ENCODE measurements at regions not wholly inside any gene's neighbourhood (a gene's known extent, or its start where the extent isn't known, plus 50 kb on each side); places are given as distances from the start of the nearest gene placed in this dataset.

GRCh38 chr1:106969731-106970130 lies 86.7 kb upstream of the PRMT6 start:
- Histone ChIP-seq H3K27me3 (ENCODE audit: insufficient read depth, low read depth) (no peaks in the 10 kb centered on the region), H3K27ac (no peak overlapping the region), H4K20me1 (ENCODE audit: insufficient read depth) (no peaks in the 10 kb centered on the region), H3F3A (ENCODE audit: insufficient read depth, low read depth) (no peaks in the 10 kb centered on the region), H3K9me3 (ENCODE audit: insufficient read depth, low read depth) (no peaks in the 10 kb centered on the region), H3K4me3 (no peak overlapping the region), H3K9me2 (ENCODE audit: insufficient read depth) (no peaks in the 10 kb centered on the region), H3K4me1 (replicated peaks; ENCODE audit: insufficient read depth) (no peaks in the 10 kb centered on the region), H3K4me2 (no peak overlapping the region), H3K36me3 (ENCODE audit: low read depth) (no peaks in the 10 kb centered on the region), H3K79me2 (ENCODE audit: low read depth) (no peaks in the 10 kb centered on the region), H2AFZ (no peak overlapping the region)
- ChIA-PET POLR2A (ENCODE audit: unreplicated experiment) (no interaction called here), CTCF (no interaction called here)
- no peak for DNase-seq
- BruUV-seq (replicated peaks): no TSS peak
- no peak for TF ChIP-seq EZH2 (IDR thresholded peaks at IDR 0.05; ENCODE audit: low read depth)
- no peak for TF ChIP-seq CTCF (conservative IDR thresholded peaks at IDR 0.05)
- intact Hi-C loops (cut with micrococcal nuclease; ENCODE audit: unreplicated experiment): no loop called here

DNA sequence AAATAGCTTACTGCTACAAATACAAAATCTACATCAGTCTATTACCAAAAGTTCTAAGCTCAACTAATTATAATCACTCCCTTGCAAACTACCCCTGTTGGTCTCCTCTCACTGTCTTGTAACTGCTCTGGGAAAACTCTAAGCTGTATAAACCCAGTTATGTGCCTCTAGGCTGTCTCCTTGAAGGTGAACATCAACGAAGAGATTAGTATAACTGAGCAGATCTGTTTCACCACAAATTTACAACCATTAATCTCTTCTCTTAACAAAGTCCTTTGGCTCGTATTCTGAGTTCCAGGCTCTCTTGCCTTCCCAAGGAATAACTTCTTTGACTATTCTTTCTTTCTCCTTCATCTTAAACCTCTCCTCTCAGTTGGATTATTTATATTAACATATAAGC lies 84.4 kb upstream of the PRMT6 start:
- Histone ChIP-seq H3K4me2 (no peak overlapping the region), H3K27me3 (ENCODE audit: insufficient read depth, low read depth) (no peaks in the 10 kb centered on the region), H3F3A (ENCODE audit: insufficient read depth, low read depth) (no peaks in the 10 kb centered on the region), H3K9me3 (ENCODE audit: insufficient read depth, low read depth) (no peaks in the 10 kb centered on the region; the same call in 1 of the 2 replicates), H2AFZ (0 out of 2 replicates have a peak overlapping the region, but pooled peaks have one; percentile 2), H3K9me2 (ENCODE audit: insufficient read depth) (no peaks in the 10 kb centered on the region), H3K79me2 (ENCODE audit: low read depth) (no peaks in the 10 kb centered on the region), H4K20me1 (ENCODE audit: insufficient read depth) (no peaks in the 10 kb centered on the region), H3K36me3 (ENCODE audit: low read depth) (no peaks in the 10 kb centered on the region), H3K27ac (no peak overlapping the region), H3K4me1 (replicated peaks; ENCODE audit: insufficient read depth) (no peaks in the 10 kb centered on the region), H3K4me3 (no peak overlapping the region)
- intact Hi-C loops (cut with micrococcal nuclease; ENCODE audit: unreplicated experiment): no loop called here
- CTCF ChIA-PET: no interaction called here
- POLR2A ChIA-PET (ENCODE audit: unreplicated experiment): no interaction called here
- TF ChIP-seq EZH2 (IDR thresholded peaks at IDR 0.05; ENCODE audit: low read depth) (no peak), CTCF (conservative IDR thresholded peaks at IDR 0.05) (no peak)
- DNase-seq: no peak
- no TSS peak for BruUV-seq (replicated peaks)

DNA sequence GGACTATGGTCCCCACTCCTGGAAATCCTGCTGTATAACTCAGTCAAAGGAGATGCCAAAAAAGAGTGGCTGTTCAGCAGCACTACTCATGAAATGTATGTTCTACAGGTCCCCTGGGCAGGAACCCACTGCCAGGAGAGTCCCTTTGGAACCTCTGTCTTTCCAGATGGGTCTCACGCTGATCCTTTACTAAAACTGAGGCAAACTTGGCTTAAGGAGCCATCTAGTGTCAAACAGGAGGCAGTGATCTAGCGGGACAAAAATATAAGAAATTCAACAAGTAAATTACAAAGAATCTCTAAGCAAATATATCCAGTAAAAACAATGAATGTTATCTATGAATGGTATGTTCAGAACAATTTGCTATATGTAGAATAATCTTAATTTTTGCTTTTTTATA lies 80.5 kb upstream of the PRMT6 start:
- CTCF ChIA-PET: no interaction called here
- H3K4me3 ChIP-seq: no peak overlapping the region
- no peaks in the 10 kb centered on the region; the same call in 1 of the 2 replicates for H3K9me3 ChIP-seq (ENCODE audit: insufficient read depth, low read depth)
- intact Hi-C loops (cut with micrococcal nuclease; ENCODE audit: unreplicated experiment): no loop called here
- H3K4me1 ChIP-seq (replicated peaks; ENCODE audit: insufficient read depth): no peaks in the 10 kb centered on the region
- no peaks in the 10 kb centered on the region; the same call in 1 of the 2 replicates for H3F3A ChIP-seq (ENCODE audit: insufficient read depth, low read depth)
- no peaks in the 10 kb centered on the region for H3K9me2 ChIP-seq (ENCODE audit: insufficient read depth)
- H4K20me1 ChIP-seq (ENCODE audit: insufficient read depth): no peaks in the 10 kb centered on the region
- no peak for DNase-seq
- H3K4me2 ChIP-seq: no peak overlapping the region
- POLR2A ChIA-PET (ENCODE audit: unreplicated experiment): no interaction called here
- no peaks in the 10 kb centered on the region for H3K79me2 ChIP-seq (ENCODE audit: low read depth)
- no peak overlapping the region for H3K27ac ChIP-seq
- TF ChIP-seq EZH2 (IDR thresholded peaks at IDR 0.05; ENCODE audit: low read depth): no peak
- peak; percentile 58 for TF ChIP-seq CTCF (conservative IDR thresholded peaks at IDR 0.05)
- H3K27me3 ChIP-seq (ENCODE audit: insufficient read depth, low read depth): no peaks in the 10 kb centered on the region
- no peaks in the 10 kb centered on the region for H3K36me3 ChIP-seq (ENCODE audit: low read depth)
- no TSS peak for BruUV-seq (replicated peaks)
- no peak overlapping the region for H2AFZ ChIP-seq

Data from PC-9 (cell line).